ENCODE measurements at regions not wholly inside any gene's neighbourhood (a gene's known extent, or its start where the extent isn't known, plus 50 kb on each side); places are given as distances from the start of the nearest gene placed in this dataset.

DNA sequence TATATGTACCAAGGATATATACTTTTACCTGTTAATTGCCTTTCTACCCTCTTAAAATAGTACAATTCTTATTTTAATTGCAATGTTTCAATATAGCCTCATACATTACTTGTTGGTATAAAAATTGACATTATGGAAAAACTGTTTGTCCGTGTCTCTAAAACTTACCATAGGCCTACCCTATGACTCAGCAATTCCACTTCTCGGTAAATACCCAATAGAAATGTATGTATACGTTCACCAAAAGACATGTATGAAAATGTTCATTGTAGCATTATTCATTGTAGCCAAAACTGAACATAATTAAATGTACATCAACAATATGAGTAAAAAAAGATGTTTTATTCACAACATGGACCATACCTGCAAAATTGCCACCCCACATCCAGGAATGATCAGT, 679.2 kb upstream of the UBE2E2 start:
- Mint-ChIP-seq H3K4me3 (no peak overlapping the region), H3K27ac (no peak overlapping the region), H3K36me3 (ENCODE audit: low read depth) (no peaks in the 10 kb centered on the region), H3K4me1 (ENCODE audit: low read depth) (no peaks in the 10 kb centered on the region), H3K9me3 (peaks cover 3% of the 10 kb centered on the region), H3K27me3 (ENCODE audit: low read depth) (no peaks in the 10 kb centered on the region)
- DNase-seq, result no peak
- intact Hi-C loops (cut with micrococcal nuclease), result no loop called here
- CTCF ChIA-PET, result no interaction called here

- intact Hi-C loops (cut with micrococcal nuclease), result no loop called here
- no peak overlapping the region for H3K27ac Mint-ChIP-seq
- peaks cover 5% of the 10 kb centered on the region for H3K9me3 Mint-ChIP-seq
- DNase-seq, result no peak
- no peaks in the 10 kb centered on the region for H3K4me1 Mint-ChIP-seq (ENCODE audit: low read depth)
- H3K27me3 Mint-ChIP-seq (ENCODE audit: low read depth), result no peaks in the 10 kb centered on the region
- no peak overlapping the region for H3K4me3 Mint-ChIP-seq
- no peaks in the 10 kb centered on the region for H3K36me3 Mint-ChIP-seq (ENCODE audit: low read depth)
- CTCF ChIA-PET, result no interaction called here
Measured at GRCh38 chr3:22526266-22526837, 676.8 kb upstream of the UBE2E2 start.

GRCh38 chr3:22536541-22536940, 666.6 kb upstream of the UBE2E2 start:
- CTCF ChIA-PET, result no interaction called here
- no peak for DNase-seq
- H3K4me1 Mint-ChIP-seq (ENCODE audit: low read depth), result no peaks in the 10 kb centered on the region
- no peak overlapping the region for H3K27ac Mint-ChIP-seq
- intact Hi-C loops (cut with micrococcal nuclease), result no loop called here
- peaks cover 3% of the 10 kb centered on the region for H3K9me3 Mint-ChIP-seq
- no peaks in the 10 kb centered on the region for H3K36me3 Mint-ChIP-seq (ENCODE audit: low read depth)
- H3K4me3 Mint-ChIP-seq, result no peak overlapping the region
- H3K27me3 Mint-ChIP-seq (ENCODE audit: low read depth), result no peaks in the 10 kb centered on the region

- CTCF ChIA-PET, result no interaction called here
- H3K9me3 Mint-ChIP-seq, result peaks cover 2% of the 10 kb centered on the region
- intact Hi-C loops (cut with micrococcal nuclease), result no loop called here
Measured at GRCh38 chr3:22537560-22537959, 665.6 kb upstream of the UBE2E2 start.

GRCh38 chr3:22542311-22542710, 660.8 kb upstream of the UBE2E2 start:
- peaks cover 2% of the 10 kb centered on the region for H3K9me3 Mint-ChIP-seq
- no peaks in the 10 kb centered on the region for H3K36me3 Mint-ChIP-seq (ENCODE audit: low read depth)

More at GRCh38 chr3:22537560-22537959, 665.6 kb upstream of the UBE2E2 start:
- no peak overlapping the region for H3K4me3 Mint-ChIP-seq
- no peaks in the 10 kb centered on the region for H3K36me3 Mint-ChIP-seq (ENCODE audit: low read depth)
- no peak for DNase-seq
- H3K27ac Mint-ChIP-seq, result no peak overlapping the region
- no peaks in the 10 kb centered on the region for H3K27me3 Mint-ChIP-seq (ENCODE audit: low read depth)
- H3K4me1 Mint-ChIP-seq (ENCODE audit: low read depth), result no peaks in the 10 kb centered on the region

GRCh38 chr3:22555753-22556435, 647.2 kb upstream of the UBE2E2 start:
- H3K4me3 Mint-ChIP-seq, result no peak overlapping the region
- no peaks in the 10 kb centered on the region for H3K9me3 Mint-ChIP-seq
- intact Hi-C loops (cut with micrococcal nuclease), result no loop called here
- no peak for DNase-seq
- H3K36me3 Mint-ChIP-seq (ENCODE audit: low read depth), result no peaks in the 10 kb centered on the region
- no peaks in the 10 kb centered on the region for H3K27me3 Mint-ChIP-seq (ENCODE audit: low read depth)
- CTCF ChIA-PET, result no interaction called here
- H3K4me1 Mint-ChIP-seq (ENCODE audit: low read depth), result no peaks in the 10 kb centered on the region
- H3K27ac Mint-ChIP-seq, result no peak overlapping the region

More at GRCh38 chr3:22542311-22542710, 660.8 kb upstream of the UBE2E2 start:
- no peak for DNase-seq
- Mint-ChIP-seq H3K27me3 (ENCODE audit: low read depth) (no peaks in the 10 kb centered on the region), H3K27ac (no peak overlapping the region), H3K4me1 (ENCODE audit: low read depth) (no peaks in the 10 kb centered on the region), H3K4me3 (no peak overlapping the region)
- CTCF ChIA-PET, result no interaction called here
- intact Hi-C loops (cut with micrococcal nuclease), result no loop called here

DNA sequence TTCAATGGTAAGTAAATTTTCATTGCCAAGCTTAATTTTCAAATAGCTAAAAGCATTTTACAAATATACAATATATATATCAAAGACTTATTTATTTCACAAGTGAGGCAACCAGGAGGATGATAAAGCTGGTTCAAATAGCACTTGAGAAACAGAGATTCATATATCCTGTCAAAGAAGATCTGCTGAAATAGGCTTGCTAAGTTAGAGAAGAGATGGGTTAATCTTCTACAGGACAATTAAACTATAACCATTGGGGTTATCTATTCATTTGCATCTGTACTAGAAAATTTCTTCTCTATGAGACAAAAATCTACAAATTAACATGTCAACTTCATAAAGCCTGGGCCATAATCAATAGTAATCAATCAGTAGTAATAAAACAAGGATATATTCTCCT, 637.7 kb upstream of the UBE2E2 start:
- H3K27me3 Mint-ChIP-seq (ENCODE audit: low read depth), result no peaks in the 10 kb centered on the region
- CTCF ChIA-PET, result no interaction called here
- intact Hi-C loops (cut with micrococcal nuclease), result loop anchor here (10.0 kb wide), 1 partner anchor 1319 kb away; no protein-coding TSS in a partner anchor
- DNase-seq, result no peak
- H3K9me3 Mint-ChIP-seq, result no peaks in the 10 kb centered on the region
- H3K27ac Mint-ChIP-seq, result no peak overlapping the region
- H3K36me3 Mint-ChIP-seq (ENCODE audit: low read depth), result no peaks in the 10 kb centered on the region
- no peak overlapping the region for H3K4me3 Mint-ChIP-seq
- H3K4me1 Mint-ChIP-seq (ENCODE audit: low read depth), result no peaks in the 10 kb centered on the region

GRCh38 chr3:22568285-22568684, 634.8 kb upstream of the UBE2E2 start:
- CTCF ChIA-PET, result no interaction called here
- intact Hi-C loops (cut with micrococcal nuclease), result loop anchor here (10.0 kb wide), 1 partner anchor 1317 kb away; no protein-coding TSS in a partner anchor
- Mint-ChIP-seq H3K27ac (no peak overlapping the region), H3K4me1 (ENCODE audit: low read depth) (no peaks in the 10 kb centered on the region), H3K36me3 (ENCODE audit: low read depth) (no peaks in the 10 kb centered on the region), H3K4me3 (no peak overlapping the region), H3K27me3 (ENCODE audit: low read depth) (no peaks in the 10 kb centered on the region), H3K9me3 (no peaks in the 10 kb centered on the region)
- no peak for DNase-seq

GRCh38 chr3:22569570-22569969, 633.6 kb upstream of the UBE2E2 start:
- no peak overlapping the region for H3K27ac Mint-ChIP-seq
- DNase-seq, result no peak
- H3K9me3 Mint-ChIP-seq, result no peaks in the 10 kb centered on the region
- H3K4me3 Mint-ChIP-seq, result no peak overlapping the region
- no peaks in the 10 kb centered on the region for H3K27me3 Mint-ChIP-seq (ENCODE audit: low read depth)
- CTCF ChIA-PET, result interaction anchor here (0.7 kb wide), 1 partner anchor 261 kb away, joined by 3 read pairs; no protein-coding TSS in a partner anchor
- intact Hi-C loops (cut with micrococcal nuclease), result loop anchor here (10.0 kb wide), 1 partner anchor 1315 kb away; no protein-coding TSS in a partner anchor
- H3K36me3 Mint-ChIP-seq (ENCODE audit: low read depth), result no peaks in the 10 kb centered on the region
- H3K4me1 Mint-ChIP-seq (ENCODE audit: low read depth), result no peaks in the 10 kb centered on the region

GRCh38 chr3:22581007-22581406, 622.1 kb upstream of the UBE2E2 start:
- H3K9me3 Mint-ChIP-seq, result no peaks in the 10 kb centered on the region
- no peak for DNase-seq
- intact Hi-C loops (cut with micrococcal nuclease), result no loop called here
- no peak overlapping the region for H3K27ac Mint-ChIP-seq
- no peak overlapping the region for H3K4me3 Mint-ChIP-seq
- CTCF ChIA-PET, result no interaction called here
- no peaks in the 10 kb centered on the region for H3K27me3 Mint-ChIP-seq (ENCODE audit: low read depth)
- no peaks in the 10 kb centered on the region for H3K36me3 Mint-ChIP-seq (ENCODE audit: low read depth)
- no peaks in the 10 kb centered on the region for H3K4me1 Mint-ChIP-seq (ENCODE audit: low read depth)

DNA sequence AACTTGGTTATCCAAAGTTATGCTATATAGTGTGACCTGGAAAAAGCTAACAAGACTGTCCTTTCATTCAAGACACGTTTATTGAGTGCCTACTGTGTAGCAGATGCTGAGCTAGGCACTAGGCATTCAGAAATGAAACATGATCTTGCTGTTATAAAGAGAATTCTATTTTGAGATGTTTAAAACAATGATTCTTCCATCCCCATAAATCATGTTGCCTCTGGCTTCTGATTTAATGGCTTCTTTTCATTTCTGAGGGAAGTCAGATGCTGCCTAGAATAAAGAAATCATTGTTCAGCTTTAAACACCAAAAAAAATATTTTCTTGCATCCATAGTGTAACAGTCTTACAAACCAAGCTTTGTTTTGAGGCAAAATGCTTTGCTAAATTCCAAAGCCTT, 620.9 kb upstream of the UBE2E2 start:
- CTCF ChIA-PET, result no interaction called here
- Mint-ChIP-seq H3K36me3 (ENCODE audit: low read depth) (no peaks in the 10 kb centered on the region), H3K27me3 (ENCODE audit: low read depth) (no peaks in the 10 kb centered on the region), H3K9me3 (no peaks in the 10 kb centered on the region), H3K27ac (no peak overlapping the region), H3K4me3 (no peak overlapping the region), H3K4me1 (ENCODE audit: low read depth) (no peaks in the 10 kb centered on the region)
- intact Hi-C loops (cut with micrococcal nuclease), result no loop called here
- no peak for DNase-seq

DNA sequence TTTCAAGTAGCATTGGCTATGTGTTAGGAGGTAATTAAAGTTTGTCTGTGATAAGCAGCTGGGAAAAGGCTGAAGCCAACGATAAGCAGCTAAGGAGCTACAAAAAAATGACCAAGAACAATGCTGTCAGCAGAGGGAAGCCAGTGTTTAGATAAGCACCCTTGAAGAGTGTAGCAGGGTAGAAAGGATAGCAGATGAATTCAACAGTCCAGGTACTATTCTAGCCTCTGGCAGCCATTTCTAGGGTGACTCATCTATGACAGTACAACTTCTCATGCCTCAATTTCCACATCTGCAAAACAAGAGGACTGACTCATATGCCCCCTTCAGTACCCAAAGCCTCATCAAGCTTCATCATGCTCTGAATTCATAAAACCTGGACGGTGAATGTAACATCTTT, 617.6 kb upstream of the UBE2E2 start:
- no peak overlapping the region for H3K4me3 Mint-ChIP-seq
- no peaks in the 10 kb centered on the region for H3K36me3 Mint-ChIP-seq (ENCODE audit: low read depth)
- H3K9me3 Mint-ChIP-seq, result no peaks in the 10 kb centered on the region
- CTCF ChIA-PET, result interaction anchor here (1.1 kb wide), 1 partner anchor 21 kb away, joined by 5 read pairs; no protein-coding TSS in a partner anchor
- H3K4me1 Mint-ChIP-seq (ENCODE audit: low read depth), result no peaks in the 10 kb centered on the region
- no peak for DNase-seq
- intact Hi-C loops (cut with micrococcal nuclease), result no loop called here
- no peak overlapping the region for H3K27ac Mint-ChIP-seq
- no peaks in the 10 kb centered on the region for H3K27me3 Mint-ChIP-seq (ENCODE audit: low read depth)

DNA sequence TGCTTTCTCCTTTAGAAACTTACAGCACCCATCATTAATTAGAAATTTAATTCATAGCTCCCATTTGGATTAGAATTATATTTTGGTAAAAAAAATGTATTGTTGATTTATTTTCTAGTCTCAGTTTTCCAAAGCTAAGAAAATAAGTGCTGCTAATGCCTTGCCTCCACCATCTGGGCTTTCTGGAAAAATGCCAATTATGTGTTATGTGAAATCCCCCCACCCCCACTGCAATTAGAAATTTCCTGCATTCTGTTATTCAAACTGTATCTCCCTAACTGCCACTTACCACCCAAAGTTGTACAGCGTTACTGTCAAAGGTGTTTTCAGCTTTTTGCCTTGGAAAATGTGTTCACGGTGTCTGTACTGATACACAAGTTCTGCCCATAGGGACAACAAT, 617.2 kb upstream of the UBE2E2 start:
- no peak overlapping the region for H3K4me3 Mint-ChIP-seq
- no peak for DNase-seq
- no peak overlapping the region for H3K27ac Mint-ChIP-seq
- CTCF ChIA-PET, result interaction anchor here (1.1 kb wide), 1 partner anchor 22 kb away, joined by 5 read pairs; no protein-coding TSS in a partner anchor
- no peaks in the 10 kb centered on the region for H3K36me3 Mint-ChIP-seq (ENCODE audit: low read depth)
- intact Hi-C loops (cut with micrococcal nuclease), result no loop called here
- no peaks in the 10 kb centered on the region for H3K4me1 Mint-ChIP-seq (ENCODE audit: low read depth)
- H3K9me3 Mint-ChIP-seq, result no peaks in the 10 kb centered on the region
- no peaks in the 10 kb centered on the region for H3K27me3 Mint-ChIP-seq (ENCODE audit: low read depth)
